RWPE1 (cell line): ENCODE measurements at regions not wholly inside any gene's neighbourhood (a gene's known extent, or its start where the extent isn't known, plus 50 kb on each side); places are given as distances from the start of the nearest gene placed in this dataset.

Experiments used
- CTCF ChIA-PET: fragments of 350-600 bp; sonication (Branson Sonifier 250); formaldehyde crosslinking; extraction: SDS; loops from one replicate; lab custom pipeline; 2021; lab: Yijun Ruan, JAX
- POLR2A ChIA-PET: fragments of 400-600 bp; formaldehyde crosslinking; extraction: SDS; loops from one replicate; lab custom pipeline; 2020; ENCODE audit warnings: antibody characterized with exemption; ENCODE audit not compliant: low non-redundant PET; lab: Yijun Ruan, JAX
- DNase-seq: peaks from one replicate; pipeline ENCODE4 v3.0.0; 2012; ENCODE audit warnings: low spot score
- H3K27ac ChIP-seq: fragments of 450-650 bp; 2 replicates; pipeline ENCODE4 v1.5.1; 2017
- TF ChIP-seq, protein P1 (sequence below): fragments of 450-650 bp; conservative IDR thresholded peaks from 2 replicates; pipeline ENCODE4 v1.5.1; 2017; ENCODE audit warnings: low read depth, mild to moderate bottlenecking

DNA sequence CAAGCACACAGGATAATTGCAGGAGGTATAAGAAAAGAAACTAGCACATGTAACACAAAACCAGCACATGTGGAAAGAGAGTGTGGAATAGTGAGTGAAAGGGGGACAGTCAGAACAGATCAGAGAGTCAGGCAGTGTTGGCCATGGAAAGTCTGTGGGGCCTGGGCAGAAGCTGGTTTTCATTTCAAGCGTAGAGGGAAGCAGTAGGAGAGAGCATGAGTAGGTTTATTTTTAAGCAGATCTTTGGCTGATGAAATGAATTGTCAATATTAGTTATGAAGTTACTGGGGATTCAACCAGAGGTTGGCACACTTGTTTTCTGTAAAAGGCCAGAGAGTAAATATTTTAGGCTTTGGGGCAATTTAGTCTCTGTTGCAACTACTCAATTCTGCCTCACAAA, 283.1 kb downstream of the SMARCA2 start:
- ChIA-PET POLR2A (no interaction called here), CTCF (no interaction called here)
- DNase-seq, result no peak
- no peak overlapping the region for H3K27ac ChIP-seq
- TF ChIP-seq, protein P1, sequence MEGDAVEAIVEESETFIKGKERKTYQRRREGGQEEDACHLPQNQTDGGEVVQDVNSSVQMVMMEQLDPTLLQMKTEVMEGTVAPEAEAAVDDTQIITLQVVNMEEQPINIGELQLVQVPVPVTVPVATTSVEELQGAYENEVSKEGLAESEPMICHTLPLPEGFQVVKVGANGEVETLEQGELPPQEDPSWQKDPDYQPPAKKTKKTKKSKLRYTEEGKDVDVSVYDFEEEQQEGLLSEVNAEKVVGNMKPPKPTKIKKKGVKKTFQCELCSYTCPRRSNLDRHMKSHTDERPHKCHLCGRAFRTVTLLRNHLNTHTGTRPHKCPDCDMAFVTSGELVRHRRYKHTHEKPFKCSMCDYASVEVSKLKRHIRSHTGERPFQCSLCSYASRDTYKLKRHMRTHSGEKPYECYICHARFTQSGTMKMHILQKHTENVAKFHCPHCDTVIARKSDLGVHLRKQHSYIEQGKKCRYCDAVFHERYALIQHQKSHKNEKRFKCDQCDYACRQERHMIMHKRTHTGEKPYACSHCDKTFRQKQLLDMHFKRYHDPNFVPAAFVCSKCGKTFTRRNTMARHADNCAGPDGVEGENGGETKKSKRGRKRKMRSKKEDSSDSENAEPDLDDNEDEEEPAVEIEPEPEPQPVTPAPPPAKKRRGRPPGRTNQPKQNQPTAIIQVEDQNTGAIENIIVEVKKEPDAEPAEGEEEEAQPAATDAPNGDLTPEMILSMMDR, result no peak

DNA sequence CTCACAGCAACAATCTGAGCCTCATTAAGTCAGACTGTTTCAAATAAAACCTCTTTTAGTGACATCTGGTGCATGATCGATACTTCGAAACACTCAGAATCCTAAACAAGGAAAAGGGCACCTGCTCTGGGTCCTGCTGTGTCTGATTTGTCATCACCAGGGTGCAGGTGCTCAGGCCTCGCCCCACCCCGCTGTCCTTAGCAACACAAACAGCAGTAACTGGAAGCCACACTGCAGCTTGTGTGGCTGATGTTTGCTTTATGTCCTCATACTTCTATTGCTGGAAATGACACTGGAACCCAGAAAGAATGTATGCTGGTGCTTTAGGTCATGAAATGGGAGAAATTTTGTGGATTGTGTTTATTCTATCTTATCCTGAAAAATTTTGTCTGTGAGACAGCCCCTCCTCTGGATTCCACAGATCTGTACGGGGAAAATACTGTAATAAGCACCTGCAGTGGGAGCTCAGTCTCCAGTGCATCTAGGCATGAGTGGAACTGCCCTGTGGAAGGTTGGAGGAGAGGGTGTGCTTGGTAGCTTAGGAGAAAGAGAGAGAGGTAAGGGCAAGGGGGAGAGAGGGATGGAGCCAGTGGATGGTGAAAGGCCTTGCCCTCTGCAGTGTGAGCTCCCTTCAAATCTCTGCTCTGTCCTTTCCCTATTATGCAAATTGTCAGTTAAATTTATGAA, 284.2 kb downstream of the SMARCA2 start:
- ChIA-PET POLR2A (no interaction called here), CTCF (no interaction called here)
- no peak overlapping the region for H3K27ac ChIP-seq
- no peak for DNase-seq
- TF ChIP-seq, protein P1, result no peak

DNA sequence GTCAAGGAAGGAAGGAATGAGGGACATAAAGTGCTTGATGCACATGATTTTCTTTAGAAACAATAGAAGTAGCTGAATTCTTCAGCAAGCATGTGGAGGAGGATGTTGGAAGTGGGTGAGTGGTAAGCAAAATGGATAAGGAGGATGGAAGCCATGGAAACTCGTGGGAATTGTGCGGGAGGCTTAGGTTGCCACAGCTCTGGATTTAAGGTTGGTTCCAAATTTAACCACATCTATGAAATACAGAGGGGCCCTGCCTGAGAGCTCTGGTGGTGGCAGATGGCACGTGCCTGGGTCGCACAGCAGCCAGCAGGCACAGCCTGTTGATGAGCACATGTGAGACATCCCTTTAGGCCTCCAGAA, 284.7 kb downstream of the SMARCA2 start:
- POLR2A ChIA-PET, result no interaction called here
- CTCF ChIA-PET, result no interaction called here
- TF ChIP-seq, protein P1, result no peak
- H3K27ac ChIP-seq, result no peak overlapping the region
- no peak for DNase-seq

DNA sequence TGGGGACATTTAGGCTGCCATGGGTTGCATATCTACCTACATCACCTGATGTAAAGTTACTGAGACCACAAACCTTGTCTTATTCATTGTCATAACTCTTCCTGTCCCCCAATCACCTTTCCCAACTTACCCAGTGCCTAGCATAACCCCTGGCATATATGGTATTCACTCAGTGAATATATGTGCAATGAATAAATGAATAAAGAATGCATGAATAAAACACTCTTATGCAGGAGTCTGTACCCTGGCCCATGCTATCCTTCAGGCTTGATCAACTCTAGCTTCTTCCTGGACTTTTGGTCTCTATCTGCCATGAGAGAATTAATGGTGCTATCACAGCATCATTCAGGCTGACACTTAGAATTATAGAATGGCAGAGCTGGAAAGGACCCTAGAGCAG, 285.2 kb downstream of the SMARCA2 start:
- TF ChIP-seq, protein P1, result no peak
- ChIA-PET CTCF (no interaction called here), POLR2A (no interaction called here)
- DNase-seq, result no peak
- H3K27ac ChIP-seq, result no peak overlapping the region

DNA sequence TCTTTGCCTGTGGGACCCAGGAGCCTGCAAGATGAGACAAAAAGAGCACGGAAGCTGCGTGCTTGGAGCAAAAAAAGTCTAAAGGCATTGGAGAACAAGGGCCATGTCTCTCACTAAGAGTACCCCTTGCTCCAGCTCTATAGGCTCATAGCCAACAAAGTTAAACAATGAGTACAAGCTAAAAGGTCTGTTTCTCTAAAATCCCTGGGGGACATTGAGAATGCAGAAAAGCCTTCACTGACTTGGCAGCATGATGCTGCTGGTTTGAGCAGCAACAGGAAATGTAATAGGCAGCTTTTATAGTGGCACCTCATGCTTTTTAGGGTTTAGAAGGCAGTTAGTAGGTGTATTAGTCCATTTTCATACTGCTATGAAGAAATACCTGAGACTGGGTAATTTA, 287.5 kb downstream of the SMARCA2 start:
- TF ChIP-seq, protein P1, result no peak
- POLR2A ChIA-PET, result no interaction called here
- H3K27ac ChIP-seq, result no peak overlapping the region
- DNase-seq, result no peak
- CTCF ChIA-PET, result no interaction called here

DNA sequence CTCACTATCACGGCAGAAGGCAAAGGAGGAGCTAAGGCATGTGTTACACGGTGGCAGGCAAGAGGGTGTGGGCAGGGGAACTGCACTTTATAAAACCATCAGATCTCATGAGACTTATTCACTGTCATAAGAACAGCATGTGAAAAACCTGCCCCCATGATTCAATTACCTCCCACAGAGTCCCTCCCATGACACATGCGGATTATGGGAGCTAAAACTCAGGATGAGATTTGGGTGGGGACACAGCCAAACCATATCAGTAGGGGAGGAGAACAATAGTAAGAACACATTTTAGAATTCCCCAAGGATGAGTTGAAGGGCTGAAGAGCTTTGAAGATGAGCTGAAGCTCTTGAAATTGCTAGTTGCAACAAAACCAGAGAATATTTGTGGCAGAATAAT, 287.9 kb downstream of the SMARCA2 start:
- H3K27ac ChIP-seq, result no peak overlapping the region
- ChIA-PET CTCF (no interaction called here), POLR2A (no interaction called here)
- no peak for DNase-seq
- TF ChIP-seq, protein P1, result no peak
